ENCODE measurements at regions not wholly inside any gene's neighbourhood (a gene's known extent, or its start where the extent isn't known, plus 50 kb on each side); places are given as distances from the start of the nearest gene placed in this dataset.

GRCh38 chr14:87643005-87643404, 350.0 kb downstream of the GALC start:
- TF ChIP-seq CTCF (conservative IDR thresholded peaks at IDR 0.05; ENCODE audit: low read depth, low read length) (no peak), EZH2 (IDR thresholded peaks at IDR 0.05; ENCODE audit: borderline replicate concordance, low read depth, low read length, poor library complexity, severe bottlenecking) (no peak)
